NCI-H446 (cell line): ENCODE measurements at regions not wholly inside any gene's neighbourhood (a gene's known extent, or its start where the extent isn't known, plus 50 kb on each side); places are given as distances from the start of the nearest gene placed in this dataset.
"Not testable (repeated sequence)": the region's sequence is repeated elsewhere in the genome, so short reads cannot be mapped to it uniquely, and the experiment has no call there.

ENCODE experiments used
- DNase-seq, 2 experiments: peaks; one replicate each; lab custom pipeline; 2025; lab: John Stamatoyannopoulos, UW

DNA sequence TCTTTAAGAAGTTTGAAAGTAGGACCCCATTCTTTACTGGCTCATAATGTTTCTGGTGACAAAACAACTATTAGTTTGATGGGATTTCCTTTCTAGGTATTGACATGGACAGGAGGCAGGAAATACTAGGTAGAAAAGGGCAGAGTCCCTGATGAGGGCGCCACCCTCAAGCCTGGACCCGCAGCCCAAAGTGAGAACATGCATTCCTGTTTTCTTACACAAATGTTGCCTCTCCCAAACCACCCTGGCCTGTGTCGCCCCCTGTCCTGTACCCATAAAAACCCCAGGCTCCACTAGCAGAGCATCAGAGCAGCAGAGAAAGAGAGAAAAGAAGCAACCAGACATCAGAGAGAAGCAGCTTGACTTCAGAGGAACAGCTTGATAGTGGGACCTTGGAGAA, 1055.2 kb upstream of the POT1 start:
- no peak for DNase-seq

DNA sequence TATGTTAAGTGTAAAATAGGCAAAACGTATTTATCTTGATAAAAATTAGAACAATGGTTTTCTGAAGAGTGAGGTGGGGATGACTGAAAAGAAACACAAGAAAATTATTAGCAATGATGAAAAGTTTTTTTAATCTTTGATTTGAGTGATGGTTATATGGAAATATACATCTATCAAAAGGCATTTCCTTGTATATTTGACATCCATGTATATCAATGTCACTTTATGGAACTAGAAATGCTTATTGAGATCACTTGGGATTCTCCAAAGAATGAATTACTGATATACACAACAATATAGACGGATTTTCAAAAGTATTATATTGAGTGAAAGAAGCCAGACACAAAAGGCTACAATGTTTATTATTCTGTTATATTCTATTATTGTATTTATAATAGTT, 1042.0 kb upstream of the POT1 start:
- DNase-seq = no peak

DNA sequence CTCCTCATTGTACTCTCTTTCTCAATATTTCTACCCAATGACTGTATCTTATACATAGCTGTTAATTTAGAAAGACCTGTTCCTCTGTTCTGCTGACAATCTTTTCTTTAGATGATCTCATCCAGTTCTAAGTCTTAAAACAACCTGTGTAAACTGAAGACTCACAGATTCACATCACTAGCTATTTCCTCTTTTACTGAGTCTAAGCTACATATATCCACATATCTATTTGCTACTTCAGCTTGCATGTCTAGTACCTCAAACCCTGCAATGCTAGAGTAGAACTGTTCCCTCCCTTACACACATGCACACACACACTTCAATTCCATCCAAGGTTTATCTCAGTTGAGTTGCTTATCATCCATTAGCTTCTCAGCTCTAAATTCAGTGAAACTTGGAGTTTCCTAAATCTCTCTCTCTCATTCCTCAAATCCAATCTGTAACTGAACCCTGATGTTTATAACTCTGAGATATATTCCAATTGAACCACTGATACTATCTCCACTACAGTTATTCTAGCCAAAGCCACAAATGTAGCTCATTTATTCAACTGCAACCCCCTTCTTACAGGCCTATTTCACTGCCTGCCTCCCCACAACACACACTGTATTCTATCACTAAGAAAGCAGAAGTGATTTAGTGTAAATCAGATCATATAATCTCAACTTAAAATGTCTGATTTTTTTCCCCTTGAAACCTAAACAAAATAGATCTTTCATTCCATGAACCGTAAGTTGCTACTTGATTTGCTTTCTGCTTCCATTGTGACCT, 1036.8 kb upstream of the POT1 start:
- DNase-seq = no peak

DNA sequence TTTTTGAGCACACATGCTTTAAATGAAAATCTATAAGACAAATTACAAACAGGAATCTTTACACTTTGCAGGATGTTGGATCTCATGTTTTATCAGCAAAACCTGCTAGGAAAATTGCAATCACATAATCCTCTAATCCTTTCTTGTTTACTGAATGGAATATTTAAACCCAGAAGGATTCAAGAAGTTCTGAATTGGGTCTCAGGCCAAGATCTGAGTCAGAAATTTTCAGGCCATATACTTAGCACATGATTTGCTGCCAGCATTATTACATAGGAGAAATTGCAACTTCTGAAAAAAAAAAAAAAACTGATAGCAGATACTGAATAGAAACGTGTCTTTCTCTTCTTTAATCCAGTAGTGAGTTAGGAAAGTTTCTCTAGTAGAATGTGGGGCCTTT, 1005.3 kb upstream of the POT1 start:
- peak in 1 of 2 experiments; percentile 4 for DNase-seq

DNA sequence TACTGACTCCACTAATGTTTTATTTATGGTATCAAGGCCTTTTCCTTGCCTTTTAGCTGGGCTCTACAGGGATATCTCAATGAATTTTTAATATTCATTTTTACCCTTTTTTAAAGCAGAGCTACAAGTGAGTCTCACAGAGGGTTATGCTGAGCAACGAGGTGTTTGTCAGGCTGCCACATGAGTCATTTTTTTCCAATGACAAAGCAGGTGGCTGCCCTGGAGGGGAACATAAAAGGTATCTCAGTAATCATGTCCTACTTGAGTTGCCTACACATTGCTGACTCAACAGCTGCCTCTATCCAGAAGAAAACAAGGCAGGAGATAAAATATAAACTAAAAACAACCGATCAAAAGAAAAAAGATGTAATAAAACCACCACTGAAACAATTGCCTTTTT, 1004.9 kb upstream of the POT1 start:
- no peak for DNase-seq

DNA sequence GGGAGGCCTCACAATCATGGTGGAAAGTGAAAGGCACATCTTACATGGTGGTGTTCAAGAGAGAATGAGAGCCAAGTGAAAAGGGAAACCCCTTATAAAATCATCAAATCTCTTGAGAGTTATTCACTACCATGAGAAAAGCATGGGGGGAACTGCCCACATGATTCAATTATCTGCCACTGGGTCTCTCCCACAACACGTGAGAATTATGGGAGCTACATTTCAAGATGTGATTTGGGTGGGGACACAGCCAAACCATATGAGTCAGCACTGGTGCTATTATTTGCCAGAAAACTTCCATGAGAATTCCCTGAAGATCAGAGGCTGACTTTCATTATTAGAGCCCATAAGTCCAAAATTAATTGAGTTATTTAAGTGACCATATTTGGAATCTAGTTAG, 1001.2 kb upstream of the POT1 start:
- DNase-seq = no peak

DNA sequence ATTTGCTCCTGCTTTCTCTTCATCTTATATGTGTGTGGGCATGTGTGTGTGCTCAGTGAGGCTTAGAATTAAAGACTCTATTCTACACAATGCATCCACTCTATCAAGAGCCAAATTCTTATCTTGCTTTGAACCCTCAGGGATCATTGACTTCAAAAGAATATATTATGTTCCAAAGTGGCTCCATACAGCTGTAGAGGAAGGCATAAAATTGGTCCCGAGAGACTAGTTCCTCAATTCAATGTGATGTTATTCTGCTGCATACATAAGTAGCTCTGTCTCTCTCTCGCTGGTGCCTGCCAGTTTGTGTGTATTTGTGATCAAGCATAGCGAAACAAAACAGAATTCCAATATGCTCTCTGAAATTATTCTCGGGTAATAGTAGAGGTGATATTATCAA, 997.9 kb upstream of the POT1 start:
- DNase-seq = no peak

DNA sequence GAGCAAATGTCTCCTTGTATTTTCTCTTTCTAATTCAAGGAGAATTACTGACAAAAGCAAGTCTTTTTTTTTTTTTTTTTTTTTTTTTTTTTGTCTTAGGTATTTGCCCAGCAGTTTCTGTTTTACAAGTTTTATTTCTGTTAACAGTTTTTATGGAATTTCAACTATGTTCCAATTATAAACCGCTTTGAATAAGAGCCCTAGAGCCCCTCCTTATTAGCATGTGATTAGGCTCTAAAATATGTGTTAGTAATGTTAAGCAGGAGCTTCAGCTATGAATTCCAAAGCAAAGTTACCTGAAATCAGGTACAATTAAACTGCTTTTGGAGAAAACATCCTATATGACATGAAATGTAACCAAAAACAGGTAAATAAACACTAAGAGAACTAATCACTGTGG, 997.0 kb upstream of the POT1 start:
- no peak for DNase-seq

DNA sequence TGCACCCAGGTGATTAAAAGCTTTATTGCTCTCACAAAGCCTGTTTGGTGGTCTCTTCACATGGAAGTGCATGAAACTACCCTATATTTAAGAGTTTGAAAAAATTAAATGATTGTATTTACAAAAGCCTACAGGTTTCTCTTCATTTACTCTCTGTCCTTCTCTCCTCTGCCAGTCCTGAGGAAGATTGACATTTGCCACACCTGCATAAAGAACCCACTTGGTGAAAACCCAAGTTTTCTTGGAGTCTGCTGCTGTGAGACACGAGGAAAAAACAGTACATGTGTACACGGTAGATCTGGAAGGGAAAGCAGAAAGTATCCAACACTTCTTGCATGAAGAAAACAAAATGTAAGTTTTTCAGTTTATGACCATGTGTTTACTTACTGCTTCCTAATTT, 994.4 kb upstream of the POT1 start:
- no peak for DNase-seq

DNA sequence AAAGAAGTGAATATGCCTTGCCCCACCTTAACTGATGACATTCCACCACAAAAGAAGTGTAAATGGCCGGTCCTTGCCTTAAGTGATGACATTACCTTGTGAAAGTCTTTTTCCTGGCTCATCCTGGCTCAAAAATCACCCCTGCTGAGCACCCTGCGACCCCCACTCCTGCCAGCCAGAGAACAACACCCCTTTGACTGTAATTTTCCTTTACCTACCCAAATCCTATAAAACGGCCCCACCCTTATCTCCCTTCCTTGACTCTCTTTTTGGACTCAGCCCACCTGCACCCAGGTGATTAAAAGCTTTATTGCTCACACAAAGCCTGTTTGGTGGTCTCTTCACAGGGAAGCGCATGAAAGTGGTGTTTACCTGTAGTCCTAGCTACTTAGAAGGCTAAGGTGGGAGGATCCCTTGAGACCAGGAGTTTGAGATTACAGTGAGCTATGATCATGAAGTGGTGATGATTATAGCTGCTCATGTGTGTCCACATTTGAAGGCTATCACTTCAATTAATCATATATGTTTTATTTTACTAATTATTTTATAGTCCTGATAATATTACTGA, 985.8 kb upstream of the POT1 start:
- DNase-seq = not testable (repeated sequence)

DNA sequence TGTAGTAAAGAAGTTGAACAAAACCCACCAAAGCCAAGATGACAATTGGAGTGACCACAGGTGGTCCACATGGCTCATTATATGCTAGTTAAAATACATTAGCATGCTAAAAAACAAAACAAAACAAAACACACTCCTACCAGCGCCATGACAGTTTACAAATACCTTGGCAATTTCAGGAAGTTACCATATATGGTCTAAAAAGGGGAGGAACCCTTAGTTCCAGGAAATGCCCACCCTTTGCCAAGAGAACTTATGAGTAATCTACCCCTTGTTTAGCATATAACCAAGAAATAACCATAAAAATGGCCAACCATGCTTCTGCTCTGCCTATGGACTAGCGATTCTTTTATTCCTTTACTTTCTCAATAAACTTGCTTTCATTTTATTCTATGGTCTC, 979.1 kb upstream of the POT1 start:
- no peak for DNase-seq

DNA sequence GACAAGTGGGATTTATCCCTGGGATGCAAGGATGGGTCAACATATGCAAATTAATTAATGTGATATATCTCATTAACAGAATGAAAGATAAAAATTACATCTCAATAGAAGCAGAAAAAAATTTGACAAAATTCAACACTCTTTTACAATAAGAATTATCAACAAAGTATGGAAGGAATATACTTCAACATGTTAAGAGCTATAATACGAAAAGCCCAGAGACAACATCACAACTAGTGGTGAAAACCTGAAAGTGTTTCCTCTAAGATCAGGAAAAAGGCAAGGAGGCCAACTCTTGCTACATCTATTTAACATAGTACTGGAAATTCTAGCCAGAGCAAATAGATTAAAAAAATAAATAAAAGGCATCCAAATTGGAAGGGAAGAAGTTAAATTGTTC, 970.0 kb upstream of the POT1 start:
- DNase-seq = no peak

DNA sequence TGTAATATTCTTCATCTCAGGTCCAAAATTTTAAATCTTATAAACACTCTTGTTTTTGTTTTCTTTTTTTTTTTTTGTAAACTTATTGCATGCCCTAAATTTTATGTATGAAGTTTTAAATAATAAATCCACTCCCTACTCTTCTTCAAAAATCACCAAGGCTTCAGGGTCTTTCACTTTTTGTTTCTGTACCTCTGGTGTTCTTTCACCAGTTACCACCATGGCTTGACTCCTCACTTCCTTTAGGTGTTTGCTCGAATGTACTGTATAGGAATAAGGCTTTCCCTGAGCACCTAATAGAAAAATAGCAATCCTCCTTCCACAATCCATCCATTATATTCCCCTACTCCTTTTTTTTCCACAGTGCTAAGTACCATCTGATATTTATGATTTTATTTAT, 962.8 kb upstream of the POT1 start:
- DNase-seq = no peak

DNA sequence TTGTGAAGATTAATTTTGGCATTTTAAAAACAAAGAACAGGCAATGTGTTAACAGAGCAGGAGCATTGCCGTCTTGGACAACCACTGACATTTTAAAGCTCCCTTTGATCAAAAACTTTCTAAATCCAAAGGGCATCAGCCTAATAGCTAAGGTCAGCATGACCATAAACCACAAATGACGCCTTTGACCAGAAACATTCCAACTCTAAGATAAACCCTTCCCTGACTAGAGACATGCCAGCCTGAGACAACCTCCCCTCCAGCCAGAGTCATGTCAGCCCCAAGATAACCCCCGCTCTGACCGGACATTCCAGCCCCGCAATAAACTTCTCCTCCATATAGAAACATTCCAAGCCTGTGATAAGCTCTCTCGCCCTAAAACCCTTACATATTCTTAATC, 949.4 kb upstream of the POT1 start:
- no peak for DNase-seq

DNA sequence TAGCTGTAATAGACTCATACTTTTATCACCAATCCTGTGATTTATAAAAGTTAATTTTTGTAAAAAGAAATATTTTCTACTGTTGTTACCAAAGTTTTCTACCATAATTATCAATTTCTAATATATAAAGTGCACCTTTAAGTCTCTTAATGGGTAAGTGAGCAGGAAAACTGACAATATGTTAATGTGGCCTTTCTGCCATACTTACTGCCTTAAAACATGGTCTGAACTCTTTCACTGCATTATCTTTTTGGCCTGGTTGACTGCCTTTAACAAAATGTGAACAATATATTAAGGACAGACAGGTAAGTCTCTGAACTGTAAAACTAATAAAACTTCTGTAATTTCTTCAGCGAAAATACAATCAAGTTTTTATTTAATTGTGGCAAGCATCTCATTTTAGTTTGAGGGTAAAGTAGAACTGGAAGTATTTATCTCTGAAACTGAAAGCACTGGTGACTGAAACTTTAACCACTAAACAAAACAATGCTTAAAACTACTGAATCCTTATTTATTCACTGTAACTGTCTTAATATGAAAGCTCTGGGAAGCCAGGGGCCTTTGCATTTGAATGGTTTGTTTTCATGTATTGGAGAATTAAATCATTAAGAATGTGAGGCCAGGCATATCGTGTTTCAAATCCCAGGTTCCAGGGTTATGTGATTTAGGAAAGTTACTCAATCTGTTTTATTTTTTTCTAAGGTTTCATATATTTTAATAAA, 948.8 kb upstream of the POT1 start:
- DNase-seq = no peak

DNA sequence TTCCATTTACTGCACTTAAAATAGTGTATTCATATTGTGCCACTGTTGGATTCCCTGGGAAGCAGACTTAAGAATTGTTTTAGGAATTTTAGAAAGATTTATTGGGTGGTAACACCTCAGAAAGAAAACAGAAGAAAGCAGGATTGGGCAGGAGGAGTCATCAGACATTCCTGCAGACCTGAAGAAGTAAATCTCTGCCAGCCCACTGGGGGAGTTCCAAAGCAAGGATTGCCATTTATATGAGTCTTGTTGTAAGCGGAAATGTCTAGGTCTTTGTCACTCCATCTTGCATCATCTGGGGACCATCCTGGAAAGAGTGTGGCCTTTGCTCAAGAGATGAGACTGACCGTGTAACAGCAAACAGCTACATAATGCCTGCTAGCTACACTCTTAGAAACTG, 947.6 kb upstream of the POT1 start:
- DNase-seq = no peak

DNA sequence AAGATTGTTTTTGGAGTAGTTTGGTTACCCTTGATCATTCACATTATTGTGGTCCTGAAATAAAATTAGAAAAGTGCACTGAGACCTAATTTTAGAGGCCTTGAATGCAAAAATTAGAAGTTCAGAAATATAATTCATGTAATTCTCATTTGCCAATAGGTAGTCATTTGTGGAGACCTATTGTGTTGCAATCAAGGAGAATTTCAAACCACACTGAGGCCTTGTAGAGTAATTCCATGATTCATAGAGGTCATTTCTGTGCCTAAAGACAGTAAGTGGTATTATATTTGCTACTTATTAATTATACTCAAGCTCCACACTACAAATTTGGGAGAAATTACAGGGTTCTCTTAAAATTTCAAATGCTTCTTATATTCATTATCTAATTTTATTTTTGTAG, 946.8 kb upstream of the POT1 start:
- DNase-seq = no peak

DNA sequence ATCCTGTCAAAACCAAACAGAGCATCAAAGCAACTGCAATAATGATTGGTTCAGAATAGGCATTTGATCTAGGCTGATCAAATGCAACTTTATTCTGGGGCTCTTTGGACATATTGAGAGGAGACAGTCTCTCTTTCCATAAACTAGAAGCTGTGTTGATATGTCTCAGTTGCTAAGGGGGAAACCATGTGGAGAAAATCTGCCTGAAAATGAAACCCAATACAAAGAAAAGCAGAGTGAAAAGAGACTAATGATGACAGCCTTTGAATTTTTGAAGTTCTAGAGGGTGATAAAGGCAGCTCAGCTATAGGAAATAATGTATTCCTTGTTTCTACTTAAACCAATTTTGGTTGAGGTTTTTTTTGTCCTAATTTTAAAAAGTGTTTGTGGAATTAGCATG, 941.8 kb upstream of the POT1 start:
- DNase-seq = no peak

DNA sequence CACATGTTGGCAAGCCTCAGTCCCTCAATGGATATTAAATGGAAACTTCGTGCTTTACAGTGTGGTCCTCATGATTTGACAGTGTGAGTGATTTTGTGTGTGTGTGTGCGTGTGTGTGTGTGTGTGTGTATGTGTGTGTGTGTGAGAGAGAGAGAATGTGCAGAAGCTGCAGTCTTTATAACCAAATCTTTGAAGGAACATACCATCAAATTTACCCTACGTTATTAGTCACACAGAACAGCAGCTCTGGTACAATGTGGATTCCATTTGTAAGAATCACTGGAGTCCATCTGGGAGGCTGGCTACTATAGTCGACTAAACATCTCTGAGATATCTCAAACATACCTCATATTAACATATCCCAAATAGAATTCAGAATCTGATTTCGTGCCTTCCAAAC, 928.0 kb upstream of the POT1 start:
- DNase-seq = no peak

DNA sequence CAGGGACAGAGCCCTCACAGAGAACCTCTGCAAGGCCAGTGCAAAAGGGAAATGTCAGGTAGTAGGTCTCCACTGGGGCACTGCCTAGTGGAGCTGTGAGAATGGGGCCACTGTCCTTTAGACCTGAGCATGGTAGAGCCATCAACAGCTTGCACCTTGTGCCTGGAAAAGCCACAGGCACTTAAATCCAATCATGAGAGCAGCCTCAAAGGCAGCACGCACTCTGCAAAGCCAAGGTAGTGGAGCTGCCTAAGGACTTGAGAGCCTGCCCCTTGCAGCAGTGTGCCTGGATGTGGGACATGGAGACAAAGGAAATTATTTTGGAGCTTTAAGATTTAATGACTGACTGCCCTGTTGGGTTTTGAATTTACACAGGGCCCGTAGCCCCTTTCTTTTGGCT, 918.5 kb upstream of the POT1 start:
- no peak for DNase-seq

DNA sequence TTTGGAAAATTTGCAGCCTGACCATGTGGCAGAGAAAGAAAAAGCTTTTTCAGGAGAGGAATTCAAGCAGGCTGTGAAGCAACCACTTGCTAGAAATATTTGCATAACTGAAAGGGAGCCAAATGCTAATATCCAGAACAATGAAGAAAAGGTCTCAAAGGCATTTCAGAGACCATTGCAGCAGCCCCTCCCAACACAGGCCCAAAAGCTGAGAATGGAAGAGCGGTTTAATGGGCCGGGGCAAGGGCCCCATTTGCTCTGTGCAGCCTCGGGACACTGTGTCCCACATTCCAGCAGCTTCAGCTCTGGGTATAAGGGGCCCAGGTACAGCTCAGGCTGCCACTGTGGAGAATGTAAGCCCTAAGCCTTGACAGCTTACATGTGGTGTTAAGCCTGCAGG, 918.1 kb upstream of the POT1 start:
- DNase-seq = no peak

DNA sequence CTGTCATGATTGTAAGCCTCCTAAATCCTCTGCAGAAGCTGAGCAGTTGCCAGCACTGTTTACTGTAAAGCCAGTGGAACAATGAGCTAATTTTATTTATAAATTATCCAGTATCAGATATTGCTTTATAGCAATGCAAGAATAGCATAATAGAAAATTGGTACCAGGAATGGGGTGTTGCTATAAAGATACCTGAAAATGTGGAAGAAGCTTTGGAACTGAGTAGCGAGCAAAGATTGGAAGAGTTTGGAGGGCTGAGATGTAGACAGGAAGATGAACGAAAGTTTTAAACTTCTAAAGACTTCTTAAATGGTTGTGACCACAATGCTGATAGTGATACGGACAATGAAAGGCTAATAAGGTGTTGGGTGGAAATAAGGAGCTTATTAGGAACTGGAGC, 917.4 kb upstream of the POT1 start:
- DNase-seq = no peak

DNA sequence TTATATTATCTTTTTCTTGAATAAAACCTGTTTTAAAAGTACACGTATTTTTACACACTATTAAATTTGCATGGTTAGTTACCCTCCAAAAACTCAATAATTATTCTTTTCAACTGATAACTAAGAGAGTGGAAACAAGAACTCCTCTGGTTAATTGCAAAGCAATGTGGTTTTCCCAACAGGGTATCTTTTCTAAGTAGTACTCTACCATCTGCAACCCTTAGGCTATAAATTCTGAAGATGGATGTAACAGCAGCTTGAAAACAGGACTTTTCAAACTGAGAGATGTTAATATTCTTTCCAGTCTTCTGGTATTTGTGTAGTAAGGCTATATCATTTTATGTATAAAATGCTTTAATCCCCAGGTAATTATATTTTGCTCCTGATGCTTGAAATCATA, 916.1 kb upstream of the POT1 start:
- DNase-seq = no peak

DNA sequence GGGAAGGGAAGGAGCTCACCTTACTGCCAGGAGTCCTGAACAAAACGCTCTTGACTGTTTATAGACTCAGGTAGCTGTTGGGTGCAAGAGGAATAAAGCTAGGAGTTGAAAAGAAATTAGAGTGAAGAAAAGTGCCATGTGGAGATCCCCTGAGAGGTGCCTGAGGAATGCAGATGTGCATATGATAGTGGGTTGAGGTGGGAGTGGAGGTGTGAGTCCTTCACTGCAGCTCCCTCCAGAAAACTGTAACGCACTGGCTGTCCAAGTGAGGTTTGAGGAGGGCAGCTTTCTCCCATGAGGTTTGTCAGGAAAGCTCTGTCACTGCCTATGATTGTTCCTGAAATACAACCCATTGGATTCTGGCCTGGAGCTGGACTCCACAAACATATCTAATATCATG, 904.8 kb upstream of the POT1 start:
- DNase-seq = no peak
